GM18873 (cell line): ENCODE measurements at regions not wholly inside any gene's neighbourhood (a gene's known extent, or its start where the extent isn't known, plus 50 kb on each side); places are given as distances from the start of the nearest gene placed in this dataset.
"Not testable (repeated sequence)": the region's sequence is repeated elsewhere in the genome, so short reads cannot be mapped to it uniquely, and the experiment has no call there.

Source experiments
- ATAC-seq: cut with Tn5 transposase; IDR thresholded peaks from one replicate; pipeline ENCODE4 v1.9.1; 2021; ENCODE audit warnings: mild to moderate bottlenecking, moderate library complexity, moderate number of reproducible peaks; ENCODE audit not compliant: unreplicated experiment, low FRiP score

- ATAC-seq: no peak
Observed at GRCh38 chr4:1562771-1563170, 121.3 kb downstream of the FAM53A start.

GRCh38 chr4:1562371-1562770 lies 121.7 kb downstream of the FAM53A start:
- ATAC-seq: no peak

- ATAC-seq: no peak
Observed at GRCh38 chr4:1561286-1561990, 122.7 kb downstream of the FAM53A start.

GRCh38 chr4:1559896-1560650 lies 124.0 kb downstream of the FAM53A start:
- ATAC-seq: no peak

GRCh38 chr4:1558205-1558604 lies 125.9 kb downstream of the FAM53A start:
- no peak for ATAC-seq

- ATAC-seq: no peak
Observed at GRCh38 chr4:1557221-1557597, 126.9 kb downstream of the FAM53A start.

GRCh38 chr4:1556541-1557220 lies 127.4 kb downstream of the FAM53A start:
- no peak for ATAC-seq

GRCh38 chr4:1554876-1555265 lies 129.2 kb downstream of the FAM53A start:
- ATAC-seq: no peak

- ATAC-seq: no peak
Observed at GRCh38 chr4:1554246-1554875, 129.8 kb downstream of the FAM53A start.

- ATAC-seq: no peak
Observed at GRCh38 chr4:1553365-1553764, 130.7 kb downstream of the FAM53A start.

GRCh38 chr4:1552451-1552850 lies 131.7 kb downstream of the FAM53A start:
- no peak for ATAC-seq

- no peak for ATAC-seq
Observed at GRCh38 chr4:1551211-1551610, 132.9 kb downstream of the FAM53A start.

GRCh38 chr4:1550122-1551070 lies 133.7 kb downstream of the FAM53A start:
- ATAC-seq: no peak

- ATAC-seq: no peak
Observed at GRCh38 chr4:1549638-1550035, 134.5 kb downstream of the FAM53A start.

- not testable (repeated sequence) for ATAC-seq
Observed at GRCh38 chr4:1548827-1549637, 135.1 kb downstream of the FAM53A start.

- ATAC-seq: no peak
Observed at GRCh38 chr4:1547856-1548826, 136.0 kb downstream of the FAM53A start.

GRCh38 chr4:1547131-1547855 lies 136.8 kb downstream of the FAM53A start:
- no peak for ATAC-seq
